ENCODE measurements at regions not wholly inside any gene's neighbourhood (a gene's known extent, or its start where the extent isn't known, plus 50 kb on each side); places are given as distances from the start of the nearest gene placed in this dataset.

GRCh38 chr20:18979132-18979531, 165.5 kb downstream of the SCP2D1 start:
- H3K4me1 ChIP-seq (ENCODE audit: insufficient read depth, poor library complexity, severe bottlenecking) = no peaks in the 10 kb centered on the region
- ATAC-seq (ENCODE audit: low read depth) = no peak
- H3K36me3 ChIP-seq (ENCODE audit: low read depth) = no peaks in the 10 kb centered on the region
- H3K27me3 ChIP-seq (ENCODE audit: insufficient read depth, poor library complexity, severe bottlenecking) = no peaks in the 10 kb centered on the region
- H3K4me3 ChIP-seq (ENCODE audit: severe bottlenecking) = no peak overlapping the region
- no peak overlapping the region for H3K27ac ChIP-seq (ENCODE audit: poor library complexity, severe bottlenecking)
- no peak for TF ChIP-seq CTCF (IDR thresholded peaks at IDR 0.05; ENCODE audit: poor library complexity, severe bottlenecking)
- no peak for DNase-seq (ENCODE audit: low spot score)
- no peaks in the 10 kb centered on the region for H3K9me3 ChIP-seq (ENCODE audit: severe bottlenecking)

- no peak for TF ChIP-seq CTCF (IDR thresholded peaks at IDR 0.05; ENCODE audit: poor library complexity, severe bottlenecking)
- Histone ChIP-seq H3K4me1 (ENCODE audit: insufficient read depth, poor library complexity, severe bottlenecking) (no peaks in the 10 kb centered on the region), H3K4me3 (ENCODE audit: severe bottlenecking) (no peak overlapping the region), H3K9me3 (ENCODE audit: severe bottlenecking) (no peaks in the 10 kb centered on the region), H3K27ac (ENCODE audit: poor library complexity, severe bottlenecking) (no peak overlapping the region), H3K27me3 (ENCODE audit: insufficient read depth, poor library complexity, severe bottlenecking) (no peaks in the 10 kb centered on the region), H3K36me3 (ENCODE audit: low read depth) (no peaks in the 10 kb centered on the region)
- no peak for DNase-seq (ENCODE audit: low spot score)
- no peak for ATAC-seq (ENCODE audit: low read depth)
Observed at GRCh38 chr20:18981962-18982539, 168.5 kb downstream of the SCP2D1 start.

GRCh38 chr20:18983796-18984195, 170.2 kb downstream of the SCP2D1 start:
- Histone ChIP-seq H3K4me3 (ENCODE audit: severe bottlenecking) (no peak overlapping the region), H3K27ac (ENCODE audit: poor library complexity, severe bottlenecking) (no peak overlapping the region), H3K4me1 (ENCODE audit: insufficient read depth, poor library complexity, severe bottlenecking) (no peaks in the 10 kb centered on the region), H3K36me3 (ENCODE audit: low read depth) (no peaks in the 10 kb centered on the region), H3K9me3 (ENCODE audit: severe bottlenecking) (no peaks in the 10 kb centered on the region), H3K27me3 (ENCODE audit: insufficient read depth, poor library complexity, severe bottlenecking) (no peaks in the 10 kb centered on the region)
- ATAC-seq (ENCODE audit: low read depth) = 0 out of 3 replicates have a peak, but pooled peaks have one; percentile 30
- DNase-seq (ENCODE audit: low spot score) = no peak
- TF ChIP-seq CTCF (IDR thresholded peaks at IDR 0.05; ENCODE audit: poor library complexity, severe bottlenecking) = no peak

- no peaks in the 10 kb centered on the region for H3K27me3 ChIP-seq (ENCODE audit: insufficient read depth, poor library complexity, severe bottlenecking)
Observed at GRCh38 chr20:18984238-18985200, 170.9 kb downstream of the SCP2D1 start.

More at GRCh38 chr20:18984238-18985200, 170.9 kb downstream of the SCP2D1 start:
- Histone ChIP-seq H3K4me3 (ENCODE audit: severe bottlenecking) (no peak overlapping the region), H3K4me1 (ENCODE audit: insufficient read depth, poor library complexity, severe bottlenecking) (no peaks in the 10 kb centered on the region), H3K27ac (ENCODE audit: poor library complexity, severe bottlenecking) (no peak overlapping the region), H3K9me3 (ENCODE audit: severe bottlenecking) (no peaks in the 10 kb centered on the region), H3K36me3 (ENCODE audit: low read depth) (no peaks in the 10 kb centered on the region)
- TF ChIP-seq CTCF (IDR thresholded peaks at IDR 0.05; ENCODE audit: poor library complexity, severe bottlenecking) = no peak
- ATAC-seq (ENCODE audit: low read depth) (peak; percentile 58; the same call in 2 of the 3 replicates), DNase-seq (ENCODE audit: low spot score) (no peak)
